SK-N-DZ (cell line): ENCODE measurements at regions not wholly inside any gene's neighbourhood (a gene's known extent, or its start where the extent isn't known, plus 50 kb on each side); places are given as distances from the start of the nearest gene placed in this dataset.

ENCODE experiments used
- DNase-seq: peaks from one replicate; pipeline ENCODE4 v3.0.0-alpha.2; 2015; ENCODE audit warnings: low spot score
- small RNA-seq, 2 experiments: library from RNA; depleted of rRNA; stranded (forward); fragments of <200 nt; gene quantifications; one replicate each; pipeline ENCODE3, GENCODE V24; 2014

GRCh38 chr15:25508369-25509002 lies 69.7 kb upstream of the UBE3A start:
- peak; percentile 24 for DNase-seq

GRCh38 chr15:25504307-25504706 lies 65.5 kb upstream of the UBE3A start:
- no peak for DNase-seq

- peak; percentile 29 for DNase-seq
These were observed 63.1 kb upstream of the UBE3A start for GRCh38 chr15:25501828-25502446.

DNA sequence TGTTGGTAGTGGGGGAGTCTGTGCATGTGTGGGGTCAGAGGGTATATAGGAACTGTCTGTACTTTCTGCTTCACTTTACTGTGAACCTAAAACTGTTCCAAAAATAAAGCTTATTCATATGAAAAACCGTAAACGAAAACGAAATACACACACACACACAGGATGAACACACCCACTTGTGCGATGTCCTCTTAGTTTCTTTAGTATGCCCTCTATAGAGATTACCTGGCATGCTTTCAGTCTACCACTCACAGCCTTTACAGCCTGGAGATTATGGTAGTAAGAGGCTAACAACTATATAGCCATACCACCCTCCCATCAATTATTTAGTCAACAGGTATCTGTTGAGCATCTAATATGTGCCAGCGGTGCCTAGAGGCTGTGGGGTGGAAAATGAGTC lies 60.0 kb upstream of the UBE3A start:
- DNase-seq: no peak

DNA sequence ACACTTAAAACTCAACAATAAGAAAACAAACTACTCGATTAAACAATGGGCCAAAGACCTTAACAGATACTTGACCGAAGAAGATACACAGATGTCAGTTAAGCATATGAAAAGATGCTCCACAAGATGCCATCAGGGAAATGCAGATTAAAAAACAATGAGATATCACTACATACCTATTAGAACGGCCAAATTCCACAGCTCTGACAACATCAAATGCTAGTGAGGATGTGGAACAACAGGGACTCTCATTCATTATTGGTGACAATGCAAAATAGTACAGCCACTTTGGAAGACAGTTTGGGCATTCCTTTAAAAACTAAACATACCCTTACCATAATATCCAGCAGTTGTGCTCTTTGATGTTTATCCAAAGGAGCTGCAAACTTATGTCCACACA lies 59.1 kb upstream of the UBE3A start:
- no peak for DNase-seq

- DNase-seq: no peak
These were observed 55.2 kb upstream of the UBE3A start for GRCh38 chr15:25493823-25494526.

DNA sequence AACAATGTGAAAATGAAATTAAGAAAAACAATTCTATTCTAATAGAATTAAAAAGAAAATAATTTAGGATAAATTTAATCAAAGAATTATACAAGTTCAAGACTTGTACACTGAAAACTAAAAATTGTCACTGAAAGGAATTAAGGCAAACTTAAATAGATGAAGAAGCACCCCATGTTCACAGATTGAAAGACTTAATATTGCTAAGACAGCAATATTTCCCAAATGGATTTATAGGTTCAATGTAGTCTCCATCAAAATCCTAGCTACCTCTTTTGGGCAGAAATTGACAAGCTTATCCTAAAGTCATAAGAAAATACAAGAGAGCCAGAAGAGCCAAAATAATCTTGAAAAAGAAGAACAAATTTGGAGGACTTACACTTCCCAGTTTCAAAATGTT lies 53.5 kb upstream of the UBE3A start:
- no peak for DNase-seq

Small RNAs in the stretch of these regions (small RNA-seq; reads per million reads assigned to genes)
- 0 reads per million in 2 experiments for gene AC023449.1
